B cell (primary cell): ENCODE measurements at regions not wholly inside any gene's neighbourhood (a gene's known extent, or its start where the extent isn't known, plus 50 kb on each side); places are given as distances from the start of the nearest gene placed in this dataset.
A peak's percentile ranks its signal among the peaks of the same experiment; 100 is the strongest.

Experiments
- ATAC-seq: fragments of 200-7000 bp; cut with Tn5 transposase; one replicate; pipeline ENCODE4 v1.10.0; 2021; ENCODE audit warnings: low read depth, mild to moderate bottlenecking, moderate number of reproducible peaks, moderate library complexity
- CTCF ChIA-PET: fragments of 350-600 bp; sonication (Branson Sonifier 250); formaldehyde crosslinking; loops from one replicate; lab custom pipeline; 2021; ENCODE audit warnings: antibody characterized with exemption, inconsistent platforms; lab: Charles Lee
- POLR2A ChIA-PET: fragments of 350-600 bp; sonication (Branson Sonifier 250); formaldehyde crosslinking; loops from one replicate; lab custom pipeline; 2021; ENCODE audit warnings: antibody characterized with exemption; lab: Charles Lee
- DNase-seq: peaks from one replicate; pipeline ENCODE4 v3.0.0; 2013
- H2AFZ ChIP-seq: 2 replicates; pipeline ENCODE4 v1.6.1; 2012; ENCODE audit warnings: mild to moderate bottlenecking, low read depth, low read length; ENCODE audit not compliant: insufficient read depth, poor library complexity, severe bottlenecking
- H3K27ac ChIP-seq, 2 donors: 1 replicate in 1 of 2; 2 replicates in 1 of 2; pipeline ENCODE4 v1.5.1; 2012 to 2013; ENCODE audit warnings: low read length in 2 of 2, mild to moderate bottlenecking in 2 of 2, moderate library complexity in 1 of 2
- H3K27me3 ChIP-seq, 4 experiments: fragments of 200-600 bp in 1 of 4; sonication (generic) in 1 of 4; replicated peaks in 1 of 4; 1 replicate in 2 of 4; 2 replicates in 2 of 4; pipeline versions ENCODE4 v1.6.1 to v1.7.0; 2013 to 2016; ENCODE audit warnings: low read length in 3 of 4, mild to moderate bottlenecking in 2 of 4, mixed read lengths in 1 of 4, moderate library complexity in 1 of 4; ENCODE audit not compliant: insufficient read depth in 4 of 4, control insufficient read depth in 3 of 4; ENCODE audit errors: control extremely low read depth in 1 of 4
- H3K36me3 ChIP-seq, 2 experiments: replicated peaks in 1 of 2; 1 replicate in 1 of 2; 2 replicates in 1 of 2; pipeline versions ENCODE4 v1.6.1 to v1.7.1; 2013; ENCODE audit warnings: low read length in 1 of 2; ENCODE audit not compliant: insufficient read depth in 2 of 2, control insufficient read depth in 1 of 2; ENCODE audit errors: control extremely low read depth in 1 of 2, extremely low read depth in 1 of 2
- H3K4me1 ChIP-seq, 2 donors: fragments of 200-600 bp in 1 of 2; sonication (generic) in 1 of 2; 1 replicate in 1 of 2; 2 replicates in 1 of 2; pipeline versions ENCODE4 v1.5.1 to v1.6.1; 2013 to 2017; ENCODE audit warnings: low read length in 2 of 2; ENCODE audit not compliant: control insufficient read depth in 2 of 2, insufficient read depth in 2 of 2
- H3K4me2 ChIP-seq: replicated peaks from 2 replicates; pipeline ENCODE3; 2012; ENCODE audit warnings: mild to moderate bottlenecking, low read depth, low read length; ENCODE audit not compliant: poor library complexity, severe bottlenecking
- H3K4me3 ChIP-seq, 5 experiments: fragments of 200-600 bp in 1 of 5; sonication (generic) in 1 of 5; 1 replicate in 3 of 5; 2 replicates in 2 of 5; pipeline versions ENCODE4 v1.5.1 to v1.7.0; 2011 to 2016; ENCODE audit warnings: low read length in 4 of 5, mild to moderate bottlenecking in 4 of 5, low read depth in 2 of 5, control low read depth in 1 of 5, moderate library complexity in 1 of 5; ENCODE audit not compliant: insufficient read depth in 1 of 5; ENCODE audit errors: control extremely low read depth in 1 of 5, extremely low read depth in 1 of 5
- H3K79me2 ChIP-seq: fragments of 200-600 bp; sonication (generic); one replicate; pipeline ENCODE4 v1.6.0; 2016; ENCODE audit warnings: low read length; ENCODE audit not compliant: control insufficient read depth, insufficient read depth
- H3K9ac ChIP-seq: fragments of 200-600 bp; sonication (generic); 2 replicates; pipeline ENCODE4 v1.6.1; 2017; ENCODE audit warnings: mild to moderate bottlenecking, low read length, moderate library complexity
- H3K9me3 ChIP-seq, 3 donors: one replicate each; pipeline versions ENCODE4 v1.6.1 to v1.7.1; 2013; ENCODE audit warnings: low read length in 2 of 3; ENCODE audit not compliant: control insufficient read depth in 2 of 3, insufficient read depth in 1 of 3; ENCODE audit errors: control extremely low read depth in 1 of 3
- H4K20me1 ChIP-seq: 2 replicates; pipeline ENCODE4 v1.6.0; 2012; ENCODE audit warnings: mild to moderate bottlenecking, low read length; ENCODE audit not compliant: insufficient read depth, control insufficient read depth, poor library complexity, severe bottlenecking
- H3K27ac Mint-ChIP-seq: one replicate; pipeline ENCODE4 v1.8.0; 2021; ENCODE audit warnings: mixed read lengths
- H3K27me3 Mint-ChIP-seq: one replicate; pipeline ENCODE4 v1.8.0; 2021; ENCODE audit warnings: mixed read lengths
- H3K4me1 Mint-ChIP-seq: one replicate; pipeline ENCODE4 v1.8.0; 2021; ENCODE audit warnings: mixed read lengths
- H3K4me3 Mint-ChIP-seq: one replicate; pipeline ENCODE4 v1.8.0; 2021; ENCODE audit warnings: mixed read lengths
- H3K9me3 Mint-ChIP-seq: one replicate; pipeline ENCODE4 v1.8.0; 2022; ENCODE audit warnings: mixed read lengths; ENCODE audit not compliant: insufficient read depth
- CTCF ChIP-seq: fragments of 200-600 bp; IDR thresholded peaks from one replicate; pipeline ENCODE4 v1.8.0; 2022; ENCODE audit warnings: antibody characterized with exemption, mild to moderate bottlenecking
- EZH2 ChIP-seq: IDR thresholded peaks from 2 replicates; pipeline ENCODE4 v1.6.1; 2012; ENCODE audit warnings: borderline replicate concordance, low read depth, mild to moderate bottlenecking, moderate library complexity, low read length; ENCODE audit not compliant: insufficient read depth, poor library complexity, severe bottlenecking
- WGBS: methylation state at CpG from one replicate; pipeline ENCODE4 v1.1.5; 2013; ENCODE audit warnings: missing lambda C conversion rate; ENCODE audit not compliant: insufficient coverage; 5-methylcytosine and 5-hydroxymethylcytosine counted together
- intact Hi-C: fragments of 100-400 bp; cut with micrococcal nuclease; formaldehyde crosslinking; loops from one replicate; pipeline ENCODE4 v1.10.0; 2022

- no peak overlapping the region for H3K4me3 ChIP-seq
- TF ChIP-seq EZH2, result no peak
- TF ChIP-seq CTCF, result no peak
- no peak overlapping the region for H3K27ac Mint-ChIP-seq
- intact Hi-C loops, result no loop called here
- no peaks in the 10 kb centered on the region for H3K4me1 Mint-ChIP-seq
- no peaks in the 10 kb centered on the region for H3K4me1 ChIP-seq
- DNase-seq, result no peak
- POLR2A ChIA-PET, result no interaction called here
- H3K4me2 ChIP-seq, result no peak overlapping the region
- no peaks in the 10 kb centered on the region for H3K9me3 Mint-ChIP-seq
- peaks cover 0 to 3% (median 0%) of the 10 kb centered on the region in 3 donors for H3K9me3 ChIP-seq
- ATAC-seq, result no peak
- H2AFZ ChIP-seq, result no peak overlapping the region
- no peak overlapping the region for H3K27ac ChIP-seq
- H3K27me3 Mint-ChIP-seq, result peaks cover 4% of the 10 kb centered on the region
- no CpG with 5 or more reads among the region's 2 CpGs for WGBS
- no peak overlapping the region for H3K9ac ChIP-seq
- CTCF ChIA-PET, result no interaction called here
- no peaks in the 10 kb centered on the region for H3K36me3 ChIP-seq
- no peaks in the 10 kb centered on the region for H3K79me2 ChIP-seq
- H4K20me1 ChIP-seq, result no peaks in the 10 kb centered on the region
- H3K27me3 ChIP-seq, result no peaks in the 10 kb centered on the region
- no peak overlapping the region for H3K4me3 Mint-ChIP-seq
Measured at GRCh38 chr6:156413154-156413553, 364.0 kb upstream of the ARID1B start.

GRCh38 chr6:156410649-156411048, 366.5 kb upstream of the ARID1B start:
- Mint-ChIP-seq H3K4me3 (no peak overlapping the region), H3K27me3 (peaks cover 4% of the 10 kb centered on the region), H3K9me3 (no peaks in the 10 kb centered on the region), H3K27ac (no peak overlapping the region), H3K4me1 (no peaks in the 10 kb centered on the region)
- CTCF ChIA-PET, result no interaction called here
- no peak overlapping the region for H3K4me3 ChIP-seq
- TF ChIP-seq EZH2 (no peak), CTCF (peak; percentile 54)
- POLR2A ChIA-PET, result no interaction called here
- DNase-seq, result no peak
- H3K27ac ChIP-seq, result no peak overlapping the region
- no peaks in the 10 kb centered on the region for H4K20me1 ChIP-seq
- ATAC-seq, result no peak
- no peak overlapping the region for H2AFZ ChIP-seq
- H3K4me1 ChIP-seq, result no peaks in the 10 kb centered on the region
- H3K4me2 ChIP-seq, result no peak overlapping the region
- peaks cover 0 to 3% (median 3%) of the 10 kb centered on the region in 3 donors for H3K9me3 ChIP-seq
- no peak overlapping the region for H3K9ac ChIP-seq
- no peaks in the 10 kb centered on the region for H3K79me2 ChIP-seq
- intact Hi-C loops, result no loop called here
- no peaks in the 10 kb centered on the region for H3K27me3 ChIP-seq
- H3K36me3 ChIP-seq, result no peaks in the 10 kb centered on the region
